Thyroid gland (tissue), 4 donors: ENCODE measurements at regions not wholly inside any gene's neighbourhood (a gene's known extent, or its start where the extent isn't known, plus 50 kb on each side); places are given as distances from the start of the nearest gene placed in this dataset.

Source experiments
- DNase-seq, 2 donors: peaks; one replicate each; pipeline ENCODE4 v3.0.0-alpha.2; 2019
- H3K27ac ChIP-seq, 3 donors: fragments of 200-600 bp; sonication (generic); 1 replicate in 2 of 3; 2 replicates in 1 of 3; pipeline ENCODE4 v1.5.1; 2016 to 2019; ENCODE audit warnings: mild to moderate bottlenecking in 1 of 3, moderate library complexity in 1 of 3
- H3K27me3 ChIP-seq: fragments of 200-600 bp; sonication (generic); one replicate; pipeline ENCODE4 v1.5.1; 2019
- H3K36me3 ChIP-seq, 2 donors: fragments of 200-600 bp; sonication (generic); one replicate each; pipeline ENCODE4 v1.5.1; 2016 to 2019
- H3K4me1 ChIP-seq, 2 donors: fragments of 200-600 bp; sonication (generic); one replicate each; pipeline ENCODE4 v1.5.1; 2017 to 2019
- H3K4me3 ChIP-seq, 3 donors: fragments of 200-600 bp; sonication (generic); replicated peaks in 1 of 3; 1 replicate in 2 of 3; 2 replicates in 1 of 3; pipeline ENCODE4 v1.5.1; 2016; ENCODE audit warnings: mild to moderate bottlenecking in 1 of 3
- H3K9me3 ChIP-seq: fragments of 200-600 bp; sonication (generic); one replicate; pipeline ENCODE4 v1.5.1; 2017
- POLR2A ChIP-seq, 2 donors: fragments of 450-650 bp; IDR thresholded peaks; one replicate each; pipeline ENCODE4 v1.6.1; 2017; ENCODE audit warnings: antibody characterized with exemption in 2 of 2, mild to moderate bottlenecking in 2 of 2, moderate library complexity in 1 of 2
- WGBS, 2 donors: methylation state at CpG; one replicate each; pipeline ENCODE4 v1.1.5; 2017; 5-methylcytosine and 5-hydroxymethylcytosine counted together
- intact Hi-C: fragments of 100-400 bp; cut with DNase I; formaldehyde crosslinking; loops from one replicate; pipeline ENCODE4 v1.15.1; 2023
- TF ChIP-seq, protein P1 (sequence below), 6 experiments: fragments of 200-600 bp in 3 of 6; fragments of 450-650 bp in 3 of 6; sonication (generic) in 3 of 6; IDR thresholded peaks; one replicate each; pipeline ENCODE4 v1.5.1; 2016 to 2019; ENCODE audit warnings: antibody characterized with exemption in 6 of 6, mild to moderate bottlenecking in 2 of 6, inconsistent platforms in 1 of 6, moderate library complexity in 1 of 6

DNA sequence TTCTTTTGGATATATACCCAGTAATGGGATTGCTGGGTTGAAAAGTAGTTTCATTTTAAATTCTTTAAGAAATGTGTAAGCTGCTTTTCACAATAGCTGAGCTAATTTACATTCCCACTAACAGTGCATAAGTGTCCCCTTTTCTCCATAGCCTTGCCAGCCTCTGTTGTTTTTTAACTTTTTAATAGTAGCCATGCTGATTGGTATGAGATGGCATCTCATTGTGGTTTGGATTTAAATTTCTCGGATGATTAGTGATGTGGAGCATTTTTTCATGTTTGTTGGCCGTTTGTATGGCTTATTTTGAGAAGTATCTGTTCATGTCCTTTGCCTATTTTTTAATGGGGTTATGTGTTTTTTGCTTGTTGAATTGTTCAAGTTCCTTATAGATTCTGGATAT lies 444.3 kb upstream of the ATP11B start:
- no peak for DNase-seq
- Histone ChIP-seq H3K27ac (no peak overlapping the region), H3K4me3 (no peak overlapping the region), H3K27me3 (no peaks in the 10 kb centered on the region), H3K36me3 (no peaks in the 10 kb centered on the region), H3K9me3 (no peaks in the 10 kb centered on the region), H3K4me1 (no peaks in the 10 kb centered on the region)
- TF ChIP-seq, protein P1, sequence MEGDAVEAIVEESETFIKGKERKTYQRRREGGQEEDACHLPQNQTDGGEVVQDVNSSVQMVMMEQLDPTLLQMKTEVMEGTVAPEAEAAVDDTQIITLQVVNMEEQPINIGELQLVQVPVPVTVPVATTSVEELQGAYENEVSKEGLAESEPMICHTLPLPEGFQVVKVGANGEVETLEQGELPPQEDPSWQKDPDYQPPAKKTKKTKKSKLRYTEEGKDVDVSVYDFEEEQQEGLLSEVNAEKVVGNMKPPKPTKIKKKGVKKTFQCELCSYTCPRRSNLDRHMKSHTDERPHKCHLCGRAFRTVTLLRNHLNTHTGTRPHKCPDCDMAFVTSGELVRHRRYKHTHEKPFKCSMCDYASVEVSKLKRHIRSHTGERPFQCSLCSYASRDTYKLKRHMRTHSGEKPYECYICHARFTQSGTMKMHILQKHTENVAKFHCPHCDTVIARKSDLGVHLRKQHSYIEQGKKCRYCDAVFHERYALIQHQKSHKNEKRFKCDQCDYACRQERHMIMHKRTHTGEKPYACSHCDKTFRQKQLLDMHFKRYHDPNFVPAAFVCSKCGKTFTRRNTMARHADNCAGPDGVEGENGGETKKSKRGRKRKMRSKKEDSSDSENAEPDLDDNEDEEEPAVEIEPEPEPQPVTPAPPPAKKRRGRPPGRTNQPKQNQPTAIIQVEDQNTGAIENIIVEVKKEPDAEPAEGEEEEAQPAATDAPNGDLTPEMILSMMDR (IDR thresholded peaks at IDR 0.05), result no peak
- TF ChIP-seq POLR2A (IDR thresholded peaks at IDR 0.05), result no peak
- intact Hi-C loops, result no loop called here
- 15 to 34% methylated on average over 2 of the region's 2 CpGs for WGBS, 2 donors

DNA sequence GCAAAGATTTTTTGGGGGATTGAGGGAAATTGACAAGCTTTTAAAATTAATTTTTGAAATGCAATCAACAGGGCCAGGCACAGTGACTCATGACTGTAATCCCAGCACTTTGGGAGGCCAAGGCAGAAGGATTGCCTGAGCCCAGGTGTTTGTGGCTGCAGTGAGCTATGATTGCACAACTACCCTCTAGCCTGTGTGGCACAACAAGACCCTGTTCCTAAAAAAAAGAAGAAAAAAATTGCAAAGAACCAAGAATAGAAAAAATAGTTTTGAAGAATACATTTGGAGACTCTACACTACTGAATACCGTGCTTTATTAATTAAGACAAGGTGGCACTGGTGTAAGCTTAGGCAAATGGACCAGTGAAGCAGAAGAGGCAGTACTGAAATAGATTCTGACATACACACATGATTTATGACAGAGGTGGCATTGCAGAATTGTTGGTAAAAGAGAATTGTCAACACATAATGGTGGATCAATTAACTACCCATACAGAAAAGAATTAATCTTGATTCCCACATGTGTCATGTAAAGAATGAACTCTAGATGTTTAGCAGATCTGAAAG lies 443.3 kb upstream of the ATP11B start:
- Histone ChIP-seq H3K4me1 (no peaks in the 10 kb centered on the region), H3K27ac (no peak overlapping the region), H3K36me3 (no peaks in the 10 kb centered on the region), H3K27me3 (no peaks in the 10 kb centered on the region), H3K4me3 (no peak overlapping the region), H3K9me3 (no peaks in the 10 kb centered on the region)
- DNase-seq, result no peak
- intact Hi-C loops, result no loop called here
- 77 to 78% methylated on average over 1 of the region's 1 CpG for WGBS, 2 donors
- TF ChIP-seq POLR2A (IDR thresholded peaks at IDR 0.05), result no peak
- TF ChIP-seq, protein P1 (IDR thresholded peaks at IDR 0.05), result no peak

DNA sequence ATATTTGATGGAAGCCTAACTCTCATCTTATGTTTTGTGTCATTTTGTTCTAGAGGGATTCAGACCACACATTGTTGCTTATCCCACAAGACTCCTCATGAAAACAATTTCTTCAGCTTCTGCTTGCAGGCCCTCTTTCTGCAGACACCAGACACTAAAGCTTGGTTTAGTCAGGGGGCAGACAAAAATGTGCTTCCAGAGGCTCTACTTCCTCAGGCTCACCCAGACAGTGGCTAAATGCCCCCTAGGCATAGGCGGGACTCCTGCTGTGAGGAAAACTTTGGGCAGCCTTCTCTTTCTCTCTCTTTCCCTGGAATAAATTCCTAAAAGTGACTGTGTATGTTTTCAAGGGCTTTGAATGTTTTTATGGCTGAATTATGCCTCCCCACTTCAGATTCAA lies 435.4 kb upstream of the ATP11B start:
- Histone ChIP-seq H3K27me3 (no peaks in the 10 kb centered on the region), H3K4me1 (no peaks in the 10 kb centered on the region), H3K4me3 (no peak overlapping the region), H3K9me3 (no peaks in the 10 kb centered on the region), H3K36me3 (no peaks in the 10 kb centered on the region), H3K27ac (no peak overlapping the region)
- intact Hi-C loops, result no loop called here
- WGBS, 2 donors, result 56 to 59% methylated on average over 1 of the region's 1 CpG
- no peak for DNase-seq
- TF ChIP-seq, protein P1 (IDR thresholded peaks at IDR 0.05), result no peak
- TF ChIP-seq POLR2A (IDR thresholded peaks at IDR 0.05), result no peak

DNA sequence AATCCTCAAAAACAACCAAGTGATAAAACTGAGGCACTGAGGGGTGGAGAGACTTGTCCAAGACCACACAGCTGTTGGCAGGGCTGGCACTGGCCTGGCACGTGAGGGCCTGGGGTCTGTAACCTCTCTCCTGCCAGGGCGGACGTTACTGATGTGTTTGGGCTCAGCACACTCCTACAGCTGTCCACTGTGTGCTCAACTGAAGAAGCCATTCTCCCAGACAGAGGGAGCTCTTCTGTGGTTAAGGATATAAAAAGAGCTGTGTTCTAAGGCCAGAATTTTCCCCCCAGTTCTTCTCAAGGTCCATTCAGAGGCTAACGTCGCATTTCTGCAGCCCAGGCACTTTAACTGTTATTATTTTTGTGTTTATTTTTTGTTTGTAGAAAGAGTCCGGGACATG lies 429.0 kb upstream of the ATP11B start:
- no peak overlapping the region for H3K27ac ChIP-seq
- no peaks in the 10 kb centered on the region for H3K36me3 ChIP-seq
- no peaks in the 10 kb centered on the region for H3K27me3 ChIP-seq
- H3K4me3 ChIP-seq, result no peak overlapping the region
- no peak for TF ChIP-seq POLR2A (IDR thresholded peaks at IDR 0.05)
- TF ChIP-seq, protein P1 (IDR thresholded peaks at IDR 0.05), result no peak
- DNase-seq, result no peak
- intact Hi-C loops, result no loop called here
- no peaks in the 10 kb centered on the region for H3K9me3 ChIP-seq
- H3K4me1 ChIP-seq, result no peaks in the 10 kb centered on the region
- 71 to 73% methylated on average over 6 of the region's 6 CpGs for WGBS, 2 donors

DNA sequence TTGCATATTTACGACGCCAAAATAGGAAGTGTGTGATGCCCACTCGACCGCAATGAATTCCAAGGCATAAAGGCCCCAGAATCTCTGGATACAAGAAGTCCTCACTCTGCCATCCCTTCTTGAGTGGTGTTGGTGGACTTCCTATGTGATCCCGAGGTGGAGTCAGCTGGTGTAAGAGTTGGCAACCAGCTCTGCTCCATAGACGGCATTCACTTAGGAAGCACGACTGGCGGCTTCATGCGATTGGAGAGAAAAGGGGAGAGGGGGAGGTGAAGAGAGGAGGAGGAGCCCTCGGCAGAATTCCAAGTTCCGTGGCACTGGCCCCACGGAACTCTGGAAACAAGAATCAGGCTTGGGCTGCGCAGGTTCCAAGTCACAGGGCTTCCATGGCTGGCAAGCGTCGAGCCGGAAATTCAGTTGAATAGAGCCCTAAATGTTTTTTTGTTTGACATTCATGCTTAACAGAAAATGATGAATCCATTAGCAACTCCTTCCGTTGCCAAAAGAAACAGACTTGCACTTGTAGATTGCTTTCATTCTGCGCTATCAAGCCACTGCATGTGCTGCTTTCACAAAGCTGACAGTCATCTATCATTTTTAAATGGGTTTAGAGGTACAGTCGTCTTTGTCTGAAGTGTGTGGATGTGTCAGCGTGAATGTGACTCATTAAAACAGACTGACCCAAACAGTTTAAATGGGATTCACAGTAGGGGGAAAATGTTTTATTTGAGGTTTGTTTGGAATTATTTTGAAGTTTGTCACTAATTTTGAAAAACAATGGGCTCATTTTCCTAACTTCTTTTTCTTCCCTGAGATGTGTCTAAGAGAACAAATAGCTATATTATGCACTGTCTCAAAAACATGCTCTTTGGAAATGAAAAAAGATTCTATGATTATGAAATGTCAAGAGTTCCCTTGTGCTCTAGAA lies 428.3 kb upstream of the ATP11B start:
- intact Hi-C loops, result no loop called here
- H3K4me3 ChIP-seq, result no peak overlapping the region
- no peak overlapping the region for H3K27ac ChIP-seq
- no peak for DNase-seq
- H3K4me1 ChIP-seq, result no peaks in the 10 kb centered on the region
- no peaks in the 10 kb centered on the region for H3K9me3 ChIP-seq
- no peaks in the 10 kb centered on the region for H3K36me3 ChIP-seq
- WGBS, 2 donors, result 81 to 83% methylated on average over 20 of the region's 20 CpGs
- no peak for TF ChIP-seq POLR2A (IDR thresholded peaks at IDR 0.05)
- TF ChIP-seq, protein P1 (IDR thresholded peaks at IDR 0.05), result no peak
- no peaks in the 10 kb centered on the region for H3K27me3 ChIP-seq
